Heart left ventricle (tissue), 13 donors: ENCODE measurements at regions not wholly inside any gene's neighbourhood (a gene's known extent, or its start where the extent isn't known, plus 50 kb on each side); places are given as distances from the start of the nearest gene placed in this dataset.

Source experiments
- POLR2A ChIP-seq, 2 donors: fragments of 450-650 bp; IDR thresholded peaks; one replicate each; pipeline ENCODE4 v1.6.1; 2017; ENCODE audit warnings: antibody characterized with exemption in 2 of 2, mild to moderate bottlenecking in 2 of 2, moderate library complexity in 2 of 2
- TF ChIP-seq, protein P1 (sequence below), 12 donors: fragments of 200-600 bp; sonication (generic) in 4 of 12; IDR thresholded peaks; one replicate each; pipeline versions ENCODE4 v1.5.0 to v1.8.0; 2018 to 2022; ENCODE audit warnings: antibody characterized with exemption in 12 of 12, mild to moderate bottlenecking in 5 of 12
- donor health status: ischemic (EF 13 %, LVEDD 7.1; RV severe dilation, severe dysfunction).
- donor health status: DM: no; HTN: yes; CAD: no.
- donor health status: DM: no; HTN: no; CAD: no.
- donor health status: ischemic (EF 25% LVEDD 6.9; RV normal size, moderate dysfunction).
- donor health status: ischemic (EF 25% LVEDD 5.7; RV mildly dilated, moderate dysfunction).
- donor health status: ischemic (EF 35%, LVEDD 5.7; RV mildly dilated, moderate dysfunction).
- donor health status: nonischemic (EF 11% LVEDD 7.7; RV severe dilation, severe dysfunction).
- donor health status: DM: yes; HTN: yes; CAD: no.
- donor health status: PGD.
- donor health status: ischemic (EF 29% LVEDD 5.4; RV normal size, mild dysfunction).
- donor health status: nonischemic (EF 23%, LVEDD 6.1; RV moderate dilation, normal function).

DNA sequence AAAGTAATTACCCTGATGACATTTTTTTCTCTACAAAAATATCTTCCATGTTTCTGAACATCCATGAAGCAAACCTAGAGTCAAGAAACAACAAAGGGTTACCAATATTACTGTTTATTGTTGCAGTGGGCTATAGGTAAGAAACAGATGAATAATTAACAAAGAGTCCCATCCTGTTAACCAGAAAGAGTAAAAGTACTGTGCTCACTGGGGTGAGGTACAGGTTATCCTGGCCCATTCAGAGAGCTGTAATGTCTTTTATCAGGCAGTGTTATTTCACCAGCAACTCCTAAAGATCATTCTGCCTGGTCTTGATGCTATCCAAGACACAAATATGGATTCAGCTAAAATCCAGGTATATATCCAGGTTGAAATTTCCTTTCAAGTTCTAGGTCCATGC is 754.9 kb downstream of the SATB2 start:
- TF ChIP-seq, protein P1, sequence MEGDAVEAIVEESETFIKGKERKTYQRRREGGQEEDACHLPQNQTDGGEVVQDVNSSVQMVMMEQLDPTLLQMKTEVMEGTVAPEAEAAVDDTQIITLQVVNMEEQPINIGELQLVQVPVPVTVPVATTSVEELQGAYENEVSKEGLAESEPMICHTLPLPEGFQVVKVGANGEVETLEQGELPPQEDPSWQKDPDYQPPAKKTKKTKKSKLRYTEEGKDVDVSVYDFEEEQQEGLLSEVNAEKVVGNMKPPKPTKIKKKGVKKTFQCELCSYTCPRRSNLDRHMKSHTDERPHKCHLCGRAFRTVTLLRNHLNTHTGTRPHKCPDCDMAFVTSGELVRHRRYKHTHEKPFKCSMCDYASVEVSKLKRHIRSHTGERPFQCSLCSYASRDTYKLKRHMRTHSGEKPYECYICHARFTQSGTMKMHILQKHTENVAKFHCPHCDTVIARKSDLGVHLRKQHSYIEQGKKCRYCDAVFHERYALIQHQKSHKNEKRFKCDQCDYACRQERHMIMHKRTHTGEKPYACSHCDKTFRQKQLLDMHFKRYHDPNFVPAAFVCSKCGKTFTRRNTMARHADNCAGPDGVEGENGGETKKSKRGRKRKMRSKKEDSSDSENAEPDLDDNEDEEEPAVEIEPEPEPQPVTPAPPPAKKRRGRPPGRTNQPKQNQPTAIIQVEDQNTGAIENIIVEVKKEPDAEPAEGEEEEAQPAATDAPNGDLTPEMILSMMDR (IDR thresholded peaks at IDR 0.05) = no peak
- TF ChIP-seq POLR2A (IDR thresholded peaks at IDR 0.05) = no peak
